Stimulated activated CD4-positive, alpha-beta T cell treated with anti-CD3 and anti-CD28 coated beads, Interleukin-12 subunit alpha, Interleukin-12 subunit beta, amount 100 ng/mL, for 4 hours (primary cell): ENCODE measurements at regions not wholly inside any gene's neighbourhood (a gene's known extent, or its start where the extent isn't known, plus 50 kb on each side); places are given as distances from the start of the nearest gene placed in this dataset.
"Not testable (repeated sequence)": the region's sequence is repeated elsewhere in the genome, so short reads cannot be mapped to it uniquely, and the experiment has no call there.

Experiments used
- DNase-seq: peaks from one replicate; pipeline ENCODE4 v3.0.0-alpha.2; 2020

- no peak for DNase-seq
Measured at GRCh38 chr10:105763611-105764010, 1122.5 kb downstream of the SORCS3 start.

DNA sequence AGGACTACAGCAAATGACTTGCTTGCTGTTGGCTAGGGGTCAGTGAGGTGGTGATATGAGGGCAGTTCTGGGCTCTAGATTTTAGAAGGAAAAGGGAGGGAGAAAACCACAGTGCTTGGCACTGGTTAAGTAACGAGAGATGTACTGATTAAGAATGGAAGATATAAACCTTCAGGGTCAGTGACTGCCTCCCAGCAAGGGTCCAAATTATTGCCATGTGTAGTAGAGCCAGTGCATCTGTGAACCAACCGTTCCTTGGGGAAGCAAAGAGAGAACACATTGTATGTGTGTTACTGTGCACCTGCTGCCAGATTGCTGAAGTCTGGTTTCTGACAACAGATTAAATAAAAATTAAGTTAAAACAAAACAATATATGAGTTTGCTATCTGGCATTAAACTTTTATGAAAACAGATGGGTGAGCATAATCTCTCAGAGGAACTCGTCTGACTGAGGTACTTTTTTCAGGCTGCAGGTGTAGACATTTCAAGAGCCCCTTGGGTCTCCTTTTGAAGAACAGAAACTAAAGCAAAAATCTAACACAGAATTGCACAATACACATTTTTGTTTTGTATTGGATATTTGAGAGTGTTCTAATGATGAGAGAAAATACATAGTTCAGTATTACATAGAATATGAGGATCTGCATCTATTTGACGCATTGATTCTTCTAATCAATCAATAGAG, 1120.6 kb downstream of the SORCS3 start:
- no peak for DNase-seq

DNA sequence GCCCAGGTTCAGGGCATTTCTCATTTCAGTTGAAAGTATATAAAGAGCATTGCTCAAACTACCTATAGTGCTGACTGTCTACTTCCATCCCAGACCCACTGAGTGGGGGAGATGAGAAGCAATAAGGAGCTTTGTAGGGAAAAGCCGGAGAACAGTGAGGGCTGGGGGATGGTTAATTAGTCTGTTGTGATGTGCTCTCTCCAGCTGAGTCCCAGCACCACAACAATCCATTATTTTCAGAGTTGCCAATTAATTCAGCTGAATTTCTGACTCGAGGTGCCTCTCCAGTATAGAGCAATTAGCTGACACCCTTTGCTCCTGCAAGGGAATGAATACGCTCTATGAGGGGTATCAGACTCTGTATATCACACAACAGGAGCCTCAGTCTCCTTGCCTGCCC, 1118.6 kb downstream of the SORCS3 start:
- no peak for DNase-seq

DNA sequence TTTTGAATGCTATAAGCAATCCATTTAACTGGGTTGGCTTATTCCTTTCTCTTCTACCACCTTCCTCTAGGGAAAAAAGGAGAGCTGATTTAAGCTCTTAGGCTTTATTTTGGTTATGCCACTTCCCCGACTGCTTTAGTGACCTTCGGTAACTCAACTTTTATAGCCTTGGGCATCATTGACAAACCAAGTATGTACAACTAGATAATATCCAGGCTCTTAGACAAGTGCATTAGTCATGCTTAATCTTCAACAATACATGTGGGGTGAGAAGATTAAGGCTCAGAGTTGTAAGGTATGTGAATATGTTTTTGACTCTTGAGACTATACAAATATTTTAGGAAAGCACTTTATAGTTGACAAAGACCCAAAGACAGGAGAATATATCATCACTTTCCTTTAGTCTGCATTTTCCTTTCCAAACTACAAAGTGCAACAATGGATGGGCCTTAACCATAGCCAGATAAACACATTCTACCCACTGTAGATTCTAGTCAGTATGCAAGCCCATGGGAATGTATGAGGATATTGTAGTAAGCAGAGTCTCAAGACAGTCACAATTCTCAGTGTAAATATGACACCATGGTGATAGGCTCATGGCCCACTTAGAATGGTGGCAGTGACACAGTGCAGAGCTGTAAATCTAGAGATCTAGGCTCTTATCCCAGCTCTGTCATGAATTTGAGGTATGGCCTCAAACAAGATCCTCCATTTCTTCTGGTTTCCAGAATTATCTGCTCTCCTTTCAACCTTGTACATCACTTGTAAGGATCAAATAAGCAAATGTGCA, 1117.3 kb downstream of the SORCS3 start:
- no peak for DNase-seq

GRCh38 chr10:105757302-105757701, 1116.2 kb downstream of the SORCS3 start:
- DNase-seq: no peak

GRCh38 chr10:105756386-105756785, 1115.3 kb downstream of the SORCS3 start:
- no peak for DNase-seq

- DNase-seq: no peak
Measured at GRCh38 chr10:105751688-105752087, 1110.6 kb downstream of the SORCS3 start.

- DNase-seq: no peak
Measured at GRCh38 chr10:105745596-105746148, 1104.6 kb downstream of the SORCS3 start.

DNA sequence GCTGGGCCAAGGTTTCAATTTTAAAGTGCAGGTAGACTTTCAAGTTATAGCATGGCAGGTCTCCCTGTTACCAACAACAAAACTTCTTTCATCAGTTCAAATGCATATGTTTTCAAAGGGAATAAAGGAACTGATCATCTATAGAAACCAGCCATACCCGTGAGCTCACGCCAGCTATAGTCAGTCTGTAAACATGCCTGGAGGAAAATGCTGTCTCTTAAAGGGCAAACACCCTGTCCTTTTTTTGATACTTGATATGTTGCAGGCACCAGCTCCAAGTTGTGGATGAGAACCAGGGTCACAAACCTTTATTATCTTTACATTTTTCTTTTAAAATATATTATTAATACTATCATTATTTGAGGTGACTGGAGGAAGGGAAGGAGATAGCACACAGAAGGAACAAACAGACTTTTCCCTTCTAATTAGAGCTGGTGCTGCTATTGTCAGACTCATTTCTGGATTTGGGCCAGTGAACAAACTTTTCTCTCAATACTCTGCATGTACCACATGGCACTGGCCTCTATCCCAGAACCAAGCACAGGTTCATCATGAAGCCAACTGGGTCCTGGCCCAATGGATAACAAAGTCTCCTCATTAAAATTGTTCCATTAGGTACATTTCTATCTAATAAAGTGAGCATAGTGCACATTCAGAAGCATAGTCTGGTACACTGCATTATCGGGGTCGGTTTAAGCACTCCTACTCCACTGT, 1102.4 kb downstream of the SORCS3 start:
- no peak for DNase-seq

DNA sequence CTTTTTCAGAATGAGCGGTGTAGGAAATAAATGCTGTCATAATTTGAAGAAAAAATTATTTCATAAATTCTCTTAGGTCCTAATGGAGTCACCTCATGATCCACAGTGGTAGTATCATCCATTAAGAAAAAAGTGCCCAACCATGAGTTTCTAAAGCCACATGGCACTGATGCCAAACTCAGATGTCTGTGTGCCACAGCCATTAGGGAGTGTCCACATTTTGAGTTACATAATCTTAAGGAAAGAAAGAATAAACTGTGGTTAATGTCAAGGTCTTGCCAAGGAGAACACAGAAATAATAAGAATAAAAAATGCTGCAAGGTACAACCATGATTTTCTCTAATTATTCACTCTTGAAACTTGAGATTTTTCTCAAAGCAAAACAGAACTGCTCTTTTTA, 1101.8 kb downstream of the SORCS3 start:
- no peak for DNase-seq

GRCh38 chr10:105742184-105742583, 1101.1 kb downstream of the SORCS3 start:
- no peak for DNase-seq

- DNase-seq: no peak
Measured at GRCh38 chr10:105734479-105734878, 1093.4 kb downstream of the SORCS3 start.

- no peak for DNase-seq
Measured at GRCh38 chr10:105733924-105734323, 1092.8 kb downstream of the SORCS3 start.

- DNase-seq: no peak
Measured at GRCh38 chr10:105729428-105729827, 1088.3 kb downstream of the SORCS3 start.

- DNase-seq: not testable (repeated sequence)
Measured at GRCh38 chr10:105727586-105727985, 1086.5 kb downstream of the SORCS3 start.

GRCh38 chr10:105727131-105727530, 1086.0 kb downstream of the SORCS3 start:
- no peak for DNase-seq

DNA sequence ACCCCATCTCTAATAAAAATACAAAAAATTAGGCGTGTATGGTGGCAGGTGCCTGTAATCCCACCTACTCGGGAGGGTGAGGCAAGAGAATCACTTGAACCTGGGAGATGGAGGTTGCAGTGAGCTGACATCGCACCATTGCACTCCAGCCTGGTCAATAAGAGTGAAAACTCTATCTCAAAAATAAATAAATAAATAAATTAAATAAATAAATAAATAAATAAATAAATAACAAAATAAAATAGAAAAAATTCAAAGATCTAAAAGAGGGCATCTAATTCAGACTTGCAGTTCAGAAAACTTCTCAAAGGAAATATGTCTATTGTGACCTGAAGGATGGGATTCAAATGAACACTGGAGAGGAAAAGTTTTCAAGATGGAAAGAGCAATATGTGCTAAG, 1085.1 kb downstream of the SORCS3 start:
- no peak for DNase-seq

GRCh38 chr10:105725007-105725406, 1083.9 kb downstream of the SORCS3 start:
- no peak for DNase-seq

GRCh38 chr10:105718207-105718995, 1077.3 kb downstream of the SORCS3 start:
- no peak for DNase-seq

GRCh38 chr10:105714728-105715127, 1073.6 kb downstream of the SORCS3 start:
- no peak for DNase-seq

DNA sequence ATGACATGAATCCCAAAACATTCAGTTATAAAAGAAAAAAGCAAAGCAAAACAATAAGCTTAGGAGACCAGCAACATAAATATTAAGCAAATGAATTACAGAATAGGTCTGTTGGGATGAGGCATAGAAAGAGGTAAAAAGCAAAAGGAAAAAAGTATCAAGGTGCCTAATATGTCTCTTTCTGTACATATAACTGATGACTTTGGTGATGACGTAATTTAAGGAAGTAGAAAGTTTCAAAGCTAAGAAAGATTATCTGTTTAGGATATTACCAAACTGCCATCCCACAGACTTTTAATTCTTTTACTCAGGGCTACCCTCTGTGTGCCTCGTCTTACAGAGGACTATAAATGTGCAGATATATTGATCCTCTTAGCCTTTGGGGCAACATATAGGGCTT, 1066.5 kb downstream of the SORCS3 start:
- DNase-seq: no peak

- no peak for DNase-seq
Measured at GRCh38 chr10:105706281-105707026, 1065.4 kb downstream of the SORCS3 start.
